ENCODE measurements at regions not wholly inside any gene's neighbourhood (a gene's known extent, or its start where the extent isn't known, plus 50 kb on each side); places are given as distances from the start of the nearest gene placed in this dataset.
"Not testable (repeated sequence)": the region's sequence is repeated elsewhere in the genome, so short reads cannot be mapped to it uniquely, and the experiment has no call there.

GRCh38 chr5:112597831-112598230 is 139.9 kb upstream of the APC start (continued):
- TF ChIP-seq NONO (IDR thresholded peaks at IDR 0.05; ENCODE audit: low read depth in 2 of 2, low read length in 1 of 2) (no peak), KLF10 (CRISPR knock-in tag; IDR thresholded peaks at IDR 0.05) (no peak)

GRCh38 chr5:112600510-112600909 is 137.2 kb upstream of the APC start:
- H3K4me1 ChIP-seq (replicated peaks in 1 of 2; ENCODE audit: control insufficient read depth in 2 of 2, insufficient read depth in 2 of 2, low read length in 2 of 2); FAIRE-seq; H2AFZ ChIP-seq (ENCODE audit: low read depth, low read length); H3K9me3 ChIP-seq (replicated peaks; ENCODE audit: control insufficient read depth, insufficient read depth, low read depth, low read length); H3K9me1 ChIP-seq (ENCODE audit: control insufficient read depth, insufficient read depth, low read length); H3K27me3 ChIP-seq (ENCODE audit: control insufficient read depth in 2 of 2, insufficient read depth in 2 of 2, low read length in 2 of 2); H3K27ac ChIP-seq (ENCODE audit: extremely low read depth, low read depth, low read length); H3K36me3 ChIP-seq (ENCODE audit: control insufficient read depth, insufficient read depth, low read length); in situ Hi-C loops (cut with MboI); POLR2A ChIA-PET; H3K9ac ChIP-seq (ENCODE audit: insufficient read depth in 1 of 2, low read depth in 2 of 2, low read length in 2 of 2); DNase-seq (ENCODE audit: extremely low read depth in 1 of 4, low spot score in 3 of 4); H4K20me1 ChIP-seq (replicated peaks; ENCODE audit: control insufficient read depth, insufficient read depth, low read length); H3K79me2 ChIP-seq (ENCODE audit: control insufficient read depth, insufficient read depth, low read length); H3K4me3 ChIP-seq; ATAC-seq; H3K4me2 ChIP-seq (ENCODE audit: insufficient read depth, low read length); BruUV-seq (replicated peaks): not testable (repeated sequence)
- intact Hi-C loops (cut with micrococcal nuclease) = loop anchor here (10.0 kb wide), 1 partner anchor 426 kb away; no protein-coding TSS in a partner anchor
- whole genome bisulfite sequencing (ENCODE audit: insufficient coverage, low coverage, missing lambda C conversion rate) = 0% methylated on average over 2 of the region's 2 CpGs
- CTCF ChIA-PET (ENCODE audit: low intra/inter-chr PET ratio) = interaction anchor here (0.6 kb wide), 1 partner anchor 194 kb away, joined by 5 read pairs; no protein-coding TSS in a partner anchor
